ENCODE measurements at regions not wholly inside any gene's neighbourhood (a gene's known extent, or its start where the extent isn't known, plus 50 kb on each side); places are given as distances from the start of the nearest gene placed in this dataset.

DNA sequence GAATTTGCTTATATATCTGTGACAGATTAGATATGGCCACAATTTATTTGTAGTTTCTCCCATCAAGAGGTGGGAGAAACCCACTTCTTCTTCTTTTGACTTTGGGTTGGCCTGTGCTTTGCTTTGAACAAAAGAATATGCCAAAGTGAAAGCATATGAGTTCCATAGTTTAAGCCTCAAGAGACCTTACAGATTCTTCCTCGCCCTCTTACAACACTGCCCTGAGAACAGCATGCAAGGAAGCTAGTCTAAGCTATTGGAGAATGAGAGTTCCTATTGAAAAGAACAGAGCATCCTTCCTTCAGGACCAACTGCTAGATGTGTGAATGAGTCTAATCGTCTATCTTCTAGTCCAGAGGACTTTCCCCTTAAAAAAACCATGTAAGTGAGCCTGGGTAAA lies 394.8 kb downstream of the TUSC7 start:
- no peak overlapping the region for H3K4me3 ChIP-seq (ENCODE audit: low read depth, low read length)
- TF ChIP-seq, protein P1, sequence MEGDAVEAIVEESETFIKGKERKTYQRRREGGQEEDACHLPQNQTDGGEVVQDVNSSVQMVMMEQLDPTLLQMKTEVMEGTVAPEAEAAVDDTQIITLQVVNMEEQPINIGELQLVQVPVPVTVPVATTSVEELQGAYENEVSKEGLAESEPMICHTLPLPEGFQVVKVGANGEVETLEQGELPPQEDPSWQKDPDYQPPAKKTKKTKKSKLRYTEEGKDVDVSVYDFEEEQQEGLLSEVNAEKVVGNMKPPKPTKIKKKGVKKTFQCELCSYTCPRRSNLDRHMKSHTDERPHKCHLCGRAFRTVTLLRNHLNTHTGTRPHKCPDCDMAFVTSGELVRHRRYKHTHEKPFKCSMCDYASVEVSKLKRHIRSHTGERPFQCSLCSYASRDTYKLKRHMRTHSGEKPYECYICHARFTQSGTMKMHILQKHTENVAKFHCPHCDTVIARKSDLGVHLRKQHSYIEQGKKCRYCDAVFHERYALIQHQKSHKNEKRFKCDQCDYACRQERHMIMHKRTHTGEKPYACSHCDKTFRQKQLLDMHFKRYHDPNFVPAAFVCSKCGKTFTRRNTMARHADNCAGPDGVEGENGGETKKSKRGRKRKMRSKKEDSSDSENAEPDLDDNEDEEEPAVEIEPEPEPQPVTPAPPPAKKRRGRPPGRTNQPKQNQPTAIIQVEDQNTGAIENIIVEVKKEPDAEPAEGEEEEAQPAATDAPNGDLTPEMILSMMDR (IDR thresholded peaks at IDR 0.05; ENCODE audit: low read depth, low read length): no peak

DNA sequence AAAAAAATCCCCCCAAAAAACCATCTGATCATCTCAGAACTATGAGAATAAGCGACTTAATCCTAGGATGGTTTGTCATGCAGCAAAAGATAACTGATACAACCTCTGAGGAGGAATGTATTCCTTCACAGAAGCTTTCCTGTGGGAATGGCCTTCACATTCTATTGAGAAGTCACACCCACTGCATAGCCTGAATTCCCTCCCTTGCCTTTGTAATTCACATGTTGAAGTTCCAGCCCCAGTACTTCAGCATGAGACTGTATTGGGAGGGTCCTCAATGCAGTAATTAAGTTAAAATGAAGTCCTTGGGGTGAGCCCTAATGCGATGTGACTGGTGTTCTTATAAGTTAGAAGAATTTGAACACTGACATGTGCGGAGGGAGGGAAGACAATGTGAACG lies 395.2 kb downstream of the TUSC7 start:
- TF ChIP-seq, protein P1 (IDR thresholded peaks at IDR 0.05; ENCODE audit: low read depth, low read length): no peak
- no peak overlapping the region for H3K4me3 ChIP-seq (ENCODE audit: low read depth, low read length)

DNA sequence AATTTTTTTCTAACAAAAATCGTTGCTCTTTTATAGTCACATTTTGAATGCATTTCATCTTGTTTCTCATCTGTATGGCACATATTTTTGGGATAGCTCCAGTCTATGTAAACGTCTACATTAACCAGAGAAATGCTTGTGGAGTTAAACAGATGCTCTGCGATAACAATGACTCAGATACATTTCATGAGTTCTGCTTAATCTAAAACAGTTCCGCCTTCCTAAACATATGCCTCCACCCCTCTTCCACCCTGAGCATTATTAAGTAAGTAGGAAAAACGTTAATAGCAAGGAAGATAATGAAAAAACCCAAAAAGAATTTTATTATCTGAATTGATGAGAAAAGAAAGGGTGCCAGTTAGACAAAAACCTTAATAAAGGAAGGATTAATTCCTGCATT lies 396.1 kb downstream of the TUSC7 start:
- TF ChIP-seq, protein P1 (IDR thresholded peaks at IDR 0.05; ENCODE audit: low read depth, low read length): no peak

DNA sequence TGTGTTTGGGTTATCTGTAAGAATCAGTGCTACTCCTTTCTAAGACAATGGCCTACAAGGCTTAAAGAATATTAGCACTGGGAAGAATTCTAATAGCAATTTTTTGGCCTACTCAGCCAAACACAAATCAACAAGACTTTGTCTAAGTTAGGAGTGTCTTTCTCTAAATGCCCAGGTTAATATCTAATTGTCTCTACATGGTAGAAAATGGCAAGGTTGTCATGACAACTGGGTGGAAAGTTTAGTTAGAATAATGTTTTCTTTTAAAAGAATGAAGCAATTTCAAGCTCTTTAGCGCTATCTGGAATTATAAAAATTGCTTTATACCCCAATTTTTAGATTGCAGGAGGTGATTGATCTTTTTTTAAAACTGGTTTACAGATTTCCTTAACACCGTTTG lies 396.8 kb downstream of the TUSC7 start:
- TF ChIP-seq, protein P1 (IDR thresholded peaks at IDR 0.05; ENCODE audit: low read depth, low read length): no peak
- no peak overlapping the region for H3K4me3 ChIP-seq (ENCODE audit: low read depth, low read length)

More for the DNA sequence above, 396.1 kb downstream of the TUSC7 start:
- H3K4me3 ChIP-seq (ENCODE audit: low read depth, low read length): no peak overlapping the region

DNA sequence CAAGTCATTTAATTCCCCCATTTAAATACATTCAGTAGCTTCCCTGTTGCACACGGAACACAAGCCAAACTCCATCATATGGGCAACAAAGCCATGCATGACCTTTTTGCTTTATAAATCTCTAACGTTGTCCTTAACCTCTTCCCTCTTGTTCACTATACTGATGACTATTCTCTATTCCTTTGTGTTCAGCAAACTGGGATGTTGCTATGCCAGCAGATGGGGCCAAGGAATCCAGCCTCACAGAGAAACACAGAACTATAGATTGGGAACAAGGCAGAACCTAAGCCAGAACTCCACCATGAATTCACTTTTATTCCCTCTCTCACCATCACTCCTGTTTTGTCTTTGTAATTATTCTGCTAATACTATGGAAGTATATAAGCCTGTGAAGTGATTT lies 398.4 kb downstream of the TUSC7 start:
- TF ChIP-seq, protein P1 (IDR thresholded peaks at IDR 0.05; ENCODE audit: low read depth, low read length): no peak
- no peak overlapping the region for H3K4me3 ChIP-seq (ENCODE audit: low read depth, low read length)

DNA sequence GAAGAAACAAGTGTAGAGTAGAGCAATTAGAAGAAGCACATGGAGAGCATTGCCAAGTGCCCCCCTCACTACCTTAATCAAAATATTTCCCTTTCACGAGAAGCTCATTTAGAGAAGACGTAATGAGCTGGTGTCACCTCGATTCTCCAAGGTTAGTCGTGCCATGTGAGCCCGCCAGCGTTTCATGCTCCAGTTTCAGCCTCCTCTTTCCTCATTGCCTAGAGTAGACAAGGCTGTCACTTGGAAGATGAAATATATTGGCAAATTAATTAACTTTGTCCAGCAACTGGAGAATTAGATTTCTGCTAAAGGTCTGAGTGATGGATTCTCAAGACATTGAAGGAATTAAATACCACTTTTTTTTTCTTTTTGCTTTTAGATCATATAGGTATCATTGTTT lies 399.6 kb downstream of the TUSC7 start:
- H3K4me3 ChIP-seq (ENCODE audit: low read depth, low read length): no peak overlapping the region

DNA sequence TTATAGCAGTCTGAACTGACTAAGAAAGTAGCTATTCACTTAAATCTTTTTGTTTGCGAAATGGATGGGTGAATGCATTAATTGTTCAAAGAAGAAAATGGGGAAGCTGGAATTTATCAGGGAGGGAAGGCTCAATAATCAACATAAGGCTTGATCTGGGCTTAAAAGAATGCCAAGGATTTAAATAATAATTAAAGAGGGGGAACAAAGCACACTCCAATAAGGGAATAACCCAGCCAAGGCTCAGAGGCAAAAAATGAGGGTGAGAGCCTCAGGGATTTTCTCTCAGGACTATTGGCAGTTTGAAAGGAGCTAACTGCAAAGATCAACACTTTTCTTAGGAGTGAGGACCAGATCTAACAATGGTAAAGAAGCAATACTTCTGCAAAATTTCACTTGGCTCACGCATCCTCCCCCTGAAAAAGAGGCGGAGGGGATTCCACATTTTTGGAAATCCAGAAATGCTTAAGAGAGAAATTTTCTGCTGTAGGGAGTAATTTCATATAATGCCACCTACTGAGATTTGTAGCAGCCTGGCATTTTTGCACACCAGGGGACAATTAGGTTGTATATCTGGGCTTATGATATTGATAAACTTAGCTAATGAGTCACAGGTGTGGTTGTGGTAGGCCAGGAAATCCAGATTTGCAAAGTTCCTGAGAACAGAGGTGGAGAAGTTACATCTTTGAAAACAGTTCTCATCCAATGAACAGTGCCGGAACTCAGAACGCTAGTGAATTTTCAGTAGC lies 405.1 kb downstream of the TUSC7 start:
- TF ChIP-seq, protein P1 (IDR thresholded peaks at IDR 0.05; ENCODE audit: low read depth, low read length): no peak
- no peak overlapping the region for H3K4me3 ChIP-seq (ENCODE audit: low read depth, low read length)

More for the DNA sequence above, 399.6 kb downstream of the TUSC7 start:
- TF ChIP-seq, protein P1 (IDR thresholded peaks at IDR 0.05; ENCODE audit: low read depth, low read length): no peak

Data from WI38 (cell line).